ENCODE measurements at regions not wholly inside any gene's neighbourhood (a gene's known extent, or its start where the extent isn't known, plus 50 kb on each side); places are given as distances from the start of the nearest gene placed in this dataset.

DNA sequence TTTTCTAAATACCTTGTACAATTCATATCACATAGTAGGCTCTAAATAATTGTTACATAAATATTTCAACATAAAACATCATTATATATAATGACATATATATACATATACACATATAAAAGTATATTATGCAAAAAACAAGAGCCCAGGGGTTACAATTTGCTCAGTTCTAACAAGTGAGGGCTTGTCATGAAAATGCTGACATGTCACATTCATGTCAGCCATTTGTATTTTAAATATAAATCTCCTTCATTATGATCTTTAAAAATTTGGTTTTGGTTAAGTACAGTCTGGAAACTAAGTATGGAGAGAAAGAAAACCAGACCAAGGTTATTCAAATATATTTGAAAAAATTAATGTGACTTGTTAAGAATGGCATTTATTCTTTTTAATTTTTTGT is 2745.4 kb downstream of the PCDH7 start:
- no peak for DNase-seq (ENCODE audit: low read depth, low spot score)
- TF ChIP-seq, protein P1, sequence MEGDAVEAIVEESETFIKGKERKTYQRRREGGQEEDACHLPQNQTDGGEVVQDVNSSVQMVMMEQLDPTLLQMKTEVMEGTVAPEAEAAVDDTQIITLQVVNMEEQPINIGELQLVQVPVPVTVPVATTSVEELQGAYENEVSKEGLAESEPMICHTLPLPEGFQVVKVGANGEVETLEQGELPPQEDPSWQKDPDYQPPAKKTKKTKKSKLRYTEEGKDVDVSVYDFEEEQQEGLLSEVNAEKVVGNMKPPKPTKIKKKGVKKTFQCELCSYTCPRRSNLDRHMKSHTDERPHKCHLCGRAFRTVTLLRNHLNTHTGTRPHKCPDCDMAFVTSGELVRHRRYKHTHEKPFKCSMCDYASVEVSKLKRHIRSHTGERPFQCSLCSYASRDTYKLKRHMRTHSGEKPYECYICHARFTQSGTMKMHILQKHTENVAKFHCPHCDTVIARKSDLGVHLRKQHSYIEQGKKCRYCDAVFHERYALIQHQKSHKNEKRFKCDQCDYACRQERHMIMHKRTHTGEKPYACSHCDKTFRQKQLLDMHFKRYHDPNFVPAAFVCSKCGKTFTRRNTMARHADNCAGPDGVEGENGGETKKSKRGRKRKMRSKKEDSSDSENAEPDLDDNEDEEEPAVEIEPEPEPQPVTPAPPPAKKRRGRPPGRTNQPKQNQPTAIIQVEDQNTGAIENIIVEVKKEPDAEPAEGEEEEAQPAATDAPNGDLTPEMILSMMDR (IDR thresholded peaks at IDR 0.05; ENCODE audit: insufficient read depth, low read length, missing control alignments) = no peak
- CTCF ChIA-PET = no interaction called here
- H3K4me3 ChIP-seq (ENCODE audit: low read depth, low read length) = no peak overlapping the region
- POLR2A ChIA-PET = no interaction called here

DNA sequence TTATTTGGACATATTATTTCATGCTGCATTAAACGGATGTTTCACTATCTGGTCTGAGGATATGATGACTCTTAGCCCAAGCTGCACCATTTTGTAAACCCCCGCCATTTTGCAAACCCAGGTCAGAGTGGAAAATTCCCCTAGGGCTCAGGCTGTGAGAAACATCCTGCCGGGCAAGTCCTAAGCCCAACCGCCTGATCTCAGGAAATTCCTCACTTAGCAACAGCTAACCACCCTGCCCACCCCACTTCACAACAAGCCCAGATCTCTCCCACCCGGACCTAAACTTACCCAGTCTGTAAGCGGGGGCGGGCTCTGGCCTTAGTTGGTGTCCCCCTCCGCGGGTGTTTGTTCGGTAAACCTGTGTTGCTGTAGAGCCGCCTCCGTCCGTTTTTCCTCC is 2747.1 kb downstream of the PCDH7 start:
- POLR2A ChIA-PET = no interaction called here
- H3K4me3 ChIP-seq (ENCODE audit: low read depth, low read length) = no peak overlapping the region
- TF ChIP-seq, protein P1 (IDR thresholded peaks at IDR 0.05; ENCODE audit: insufficient read depth, low read length, missing control alignments) = no peak
- DNase-seq (ENCODE audit: low read depth, low spot score) = no peak
- CTCF ChIA-PET = no interaction called here

DNA sequence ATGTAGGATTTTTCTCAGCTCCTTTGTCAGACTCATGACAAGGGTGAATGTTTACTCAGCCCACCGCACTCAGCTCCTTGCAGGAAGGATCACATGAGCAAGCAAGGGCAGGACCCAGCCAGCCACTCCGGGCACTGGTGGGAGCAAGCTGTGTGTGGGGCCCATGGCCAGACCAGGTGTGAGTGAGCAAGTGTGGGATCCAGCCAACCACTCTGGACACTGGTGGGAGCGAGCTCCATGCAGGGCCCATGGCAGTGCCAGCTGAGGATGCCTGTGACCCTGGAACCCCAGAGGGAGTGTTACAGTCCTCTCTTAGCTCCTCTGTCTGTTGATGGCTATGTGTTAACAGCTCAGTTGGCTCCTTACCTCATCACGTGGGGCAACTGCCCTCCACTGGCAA is 2750.6 kb downstream of the PCDH7 start:
- CTCF ChIA-PET = no interaction called here
- TF ChIP-seq, protein P1 (IDR thresholded peaks at IDR 0.05; ENCODE audit: insufficient read depth, low read length, missing control alignments) = no peak
- no peak for DNase-seq (ENCODE audit: low read depth, low spot score)
- H3K4me3 ChIP-seq (ENCODE audit: low read depth, low read length) = no peak overlapping the region
- POLR2A ChIA-PET = no interaction called here

DNA sequence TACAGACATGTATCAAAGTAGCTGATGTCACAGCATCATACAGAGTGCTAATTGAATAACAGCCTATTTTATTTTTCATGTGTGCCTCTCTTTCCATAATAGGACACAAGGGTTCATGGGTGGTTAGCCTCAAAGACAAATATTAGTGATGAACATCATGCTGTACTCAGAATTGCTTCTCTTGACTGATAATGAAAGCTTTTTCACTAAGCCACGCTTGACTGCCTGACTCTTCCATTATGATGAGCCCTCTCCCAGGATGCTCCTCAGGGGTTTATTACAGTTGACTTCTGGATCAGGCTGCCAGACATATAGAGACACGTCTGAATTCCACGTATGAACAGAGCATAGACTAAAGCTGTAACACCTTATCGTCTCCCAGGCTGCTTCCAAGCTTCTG is 2757.5 kb downstream of the PCDH7 start:
- no peak overlapping the region for H3K4me3 ChIP-seq (ENCODE audit: low read depth, low read length)
- no peak for DNase-seq (ENCODE audit: low read depth, low spot score)
- ChIA-PET CTCF (no interaction called here), POLR2A (no interaction called here)
- TF ChIP-seq, protein P1 (IDR thresholded peaks at IDR 0.05; ENCODE audit: insufficient read depth, low read length, missing control alignments) = no peak

DNA sequence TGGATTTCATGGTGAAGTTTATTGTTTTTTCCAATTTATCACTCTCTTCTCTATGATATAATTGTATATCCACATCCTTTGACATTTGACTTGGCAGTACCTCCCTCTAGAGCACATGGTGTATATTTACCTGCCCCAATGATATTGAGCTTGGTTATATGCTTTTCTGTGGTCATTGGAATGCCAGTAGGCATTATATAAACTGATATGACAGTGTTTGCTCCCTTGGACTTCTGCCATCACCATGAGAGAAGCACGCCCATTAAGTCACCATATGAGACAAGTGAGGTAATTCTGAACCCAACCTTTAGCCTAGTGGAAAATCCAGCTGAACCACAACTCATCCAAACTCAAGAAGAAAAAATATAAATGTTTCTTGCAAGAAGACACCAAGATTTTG is 2761.5 kb downstream of the ARAP2 start:
- ChIA-PET CTCF (no interaction called here), POLR2A (no interaction called here)
- no peak for DNase-seq (ENCODE audit: low read depth, low spot score)
- H3K4me3 ChIP-seq (ENCODE audit: low read depth, low read length) = no peak overlapping the region
- TF ChIP-seq, protein P1 (IDR thresholded peaks at IDR 0.05; ENCODE audit: insufficient read depth, low read length, missing control alignments) = no peak

DNA sequence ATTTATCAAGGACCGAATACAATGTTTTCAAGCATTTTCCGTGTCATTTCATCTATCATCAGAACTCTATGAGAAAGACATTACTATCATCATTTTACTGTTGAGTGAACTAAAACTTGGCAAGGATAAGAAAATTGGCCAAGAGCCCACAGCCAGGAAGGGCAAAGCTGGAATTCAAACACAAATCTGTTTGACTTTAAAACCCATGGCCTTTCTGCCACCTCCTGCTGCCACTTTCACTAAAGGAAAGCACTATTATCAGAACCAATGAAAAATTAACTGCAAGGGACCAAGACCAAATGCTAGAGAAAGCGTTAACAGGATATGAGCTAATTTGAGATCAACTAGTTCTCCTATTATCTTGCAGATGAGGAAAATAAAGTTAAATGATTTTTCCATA is 2759.2 kb downstream of the ARAP2 start:
- DNase-seq (ENCODE audit: low read depth, low spot score) = no peak
- CTCF ChIA-PET = no interaction called here
- no peak overlapping the region for H3K4me3 ChIP-seq (ENCODE audit: low read depth, low read length)
- POLR2A ChIA-PET = no interaction called here
- TF ChIP-seq, protein P1 (IDR thresholded peaks at IDR 0.05; ENCODE audit: insufficient read depth, low read length, missing control alignments) = no peak
